Activated naive CD4-positive, alpha-beta T cell treated with anti-CD3 and anti-CD28 coated beads, Interleukin-2, amount 10 ng/mL, durations not matched to agents 7 days and 5 days (primary cell): ENCODE measurements at regions not wholly inside any gene's neighbourhood (a gene's known extent, or its start where the extent isn't known, plus 50 kb on each side); places are given as distances from the start of the nearest gene placed in this dataset.
"Not testable (repeated sequence)": the region's sequence is repeated elsewhere in the genome, so short reads cannot be mapped to it uniquely, and the experiment has no call there.

Source experiments
- CTCF ChIA-PET: fragments of 350-600 bp; sonication (Branson Sonifier 250); formaldehyde crosslinking; loops from one replicate; lab custom pipeline; 2021; ENCODE audit warnings: antibody characterized with exemption; lab: Charles Lee
- DNase-seq: peaks from one replicate; pipeline ENCODE4 v3.0.0-alpha.2; 2020
- H3K27ac Mint-ChIP-seq: one replicate; pipeline ENCODE4 v1.8.0; 2021; ENCODE audit warnings: mild to moderate bottlenecking, moderate library complexity, mixed read lengths
- H3K27me3 Mint-ChIP-seq: one replicate; pipeline ENCODE4 v1.8.0; 2021; ENCODE audit warnings: mild to moderate bottlenecking, mixed read lengths
- H3K36me3 Mint-ChIP-seq: one replicate; pipeline ENCODE4 v1.8.0; 2021; ENCODE audit warnings: mixed read lengths
- H3K4me1 Mint-ChIP-seq: one replicate; pipeline ENCODE4 v1.8.0; 2021; ENCODE audit warnings: mixed read lengths
- H3K4me3 Mint-ChIP-seq: one replicate; pipeline ENCODE4 v1.8.0; 2021; ENCODE audit warnings: mild to moderate bottlenecking, moderate library complexity, mixed read lengths
- H3K9me3 Mint-ChIP-seq: one replicate; pipeline ENCODE4 v1.8.0; 2021; ENCODE audit warnings: mixed read lengths

DNA sequence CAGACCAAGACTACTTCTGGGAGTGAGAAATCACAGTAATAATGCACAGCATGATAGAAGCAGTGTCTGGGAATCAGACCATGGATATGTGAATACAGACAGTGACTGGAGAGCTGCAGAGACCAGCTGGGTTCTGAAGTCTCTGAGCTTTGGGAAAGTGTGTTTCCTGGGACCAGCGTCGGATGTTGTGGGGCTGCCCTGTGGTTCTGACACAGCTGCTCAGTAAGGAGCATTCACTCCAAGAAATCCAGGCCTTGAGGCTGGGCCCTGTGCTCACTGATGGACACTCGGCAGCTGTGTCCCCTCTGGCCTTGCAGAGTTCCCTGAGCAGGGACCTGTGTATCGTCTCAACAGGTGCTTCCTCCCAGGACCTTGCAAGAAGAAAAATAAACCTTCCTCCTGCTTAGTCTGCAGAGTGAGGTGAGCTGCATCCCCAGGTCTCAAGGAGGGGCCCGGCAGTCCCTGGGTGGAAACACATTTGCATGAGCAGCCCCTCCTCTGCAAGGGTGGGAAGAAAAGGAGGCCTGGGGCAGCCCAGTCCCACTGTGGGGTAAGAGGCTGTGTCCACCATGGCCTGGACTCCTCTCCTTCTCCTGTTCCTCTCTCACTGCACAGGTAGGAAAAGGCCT is 107.9 kb downstream of the VPREB1 start:
- DNase-seq: no peak
- no peak overlapping the region for H3K4me3 Mint-ChIP-seq
- H3K9me3 Mint-ChIP-seq: no peaks in the 10 kb centered on the region
- peaks cover 2% of the 10 kb centered on the region for H3K4me1 Mint-ChIP-seq
- CTCF ChIA-PET: interaction anchor here (1.4 kb wide), 1 partner anchor 9 kb away, joined by 7 read pairs; no protein-coding TSS in a partner anchor
- H3K27me3 Mint-ChIP-seq: peaks cover 69% of the 10 kb centered on the region
- no peaks in the 10 kb centered on the region for H3K36me3 Mint-ChIP-seq
- H3K27ac Mint-ChIP-seq: no peak overlapping the region

DNA sequence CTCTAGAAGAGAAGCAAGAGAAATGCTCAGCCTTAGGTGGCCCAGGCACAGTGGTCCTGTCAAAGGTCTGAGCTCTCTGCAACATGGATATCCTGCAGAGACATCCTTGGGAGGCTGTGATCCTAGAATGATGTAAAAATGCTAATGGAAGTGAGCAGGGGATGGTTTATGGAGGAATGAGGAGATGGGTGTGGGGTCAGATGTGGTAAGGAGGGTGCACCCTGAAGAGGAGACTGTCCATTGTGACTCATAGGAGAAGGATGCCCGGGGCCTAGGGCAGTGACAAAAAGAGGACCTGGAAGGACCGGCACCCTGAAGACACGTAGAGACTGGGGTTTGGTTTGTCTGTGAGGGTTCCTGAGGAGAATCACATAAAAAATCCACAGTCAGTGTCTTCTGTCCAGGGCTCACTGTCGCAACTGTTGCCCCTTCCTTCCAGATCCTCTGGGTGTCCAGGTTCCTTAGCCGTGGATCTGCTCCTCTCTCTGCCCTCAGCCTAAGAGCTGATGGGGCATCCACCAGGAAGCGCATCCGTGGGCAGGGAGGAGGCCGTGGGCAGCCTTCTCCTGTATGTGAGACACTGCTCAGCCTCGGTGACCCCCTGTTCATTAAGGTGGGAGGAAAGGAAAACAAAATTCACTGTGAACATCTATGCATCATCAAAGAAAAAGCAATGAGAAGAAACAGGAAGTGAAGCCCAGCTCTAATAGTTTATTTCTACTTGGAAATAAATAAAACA is 110.7 kb downstream of the VPREB1 start:
- Mint-ChIP-seq H3K9me3 (no peaks in the 10 kb centered on the region), H3K4me1 (peaks cover 2% of the 10 kb centered on the region), H3K27me3 (peaks cover 61% of the 10 kb centered on the region), H3K27ac (no peak overlapping the region), H3K4me3 (no peak overlapping the region), H3K36me3 (no peaks in the 10 kb centered on the region)
- DNase-seq: no peak
- CTCF ChIA-PET: no interaction called here

DNA sequence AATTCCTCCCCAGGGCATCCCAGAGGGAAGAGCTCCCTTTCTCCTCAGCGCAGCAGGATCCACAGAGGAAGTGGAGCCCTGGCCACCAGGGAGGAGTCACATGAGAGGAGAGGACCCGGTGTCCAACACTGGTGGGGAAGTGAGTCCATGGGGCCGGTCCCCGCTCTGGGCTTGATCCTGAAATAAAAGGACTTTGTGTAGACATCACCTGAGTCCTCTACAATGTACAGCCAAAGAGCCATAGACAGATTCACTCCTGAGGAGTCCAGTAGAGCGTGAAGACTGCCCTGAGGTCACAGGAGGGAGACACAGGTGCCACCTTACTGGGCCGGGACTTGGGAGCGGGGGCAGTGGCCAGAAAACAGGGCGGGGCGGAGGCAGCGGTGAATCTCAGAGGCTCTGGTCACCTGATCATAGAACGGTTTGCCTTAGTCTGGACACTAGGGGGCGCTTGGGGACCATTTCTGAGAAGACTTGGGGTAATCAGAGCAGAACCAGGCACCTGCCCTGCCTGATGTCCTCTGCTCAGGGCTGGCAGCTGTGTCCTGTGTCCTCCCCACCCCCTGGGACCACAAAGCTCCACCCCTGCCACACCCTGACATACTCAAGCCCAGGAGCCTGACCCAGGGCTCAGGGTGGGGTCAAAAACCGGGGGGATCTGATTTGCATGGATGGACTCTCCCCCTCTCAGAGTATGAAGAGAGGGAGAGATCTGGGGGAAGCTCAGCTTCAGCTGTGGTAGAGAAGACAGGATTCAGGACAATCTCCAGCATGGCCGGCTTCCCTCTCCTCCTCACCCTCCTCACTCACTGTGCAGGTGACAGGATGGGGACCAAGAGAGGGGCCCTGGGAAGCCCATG is 112.7 kb downstream of the VPREB1 start:
- H3K27me3 Mint-ChIP-seq: peaks cover 64% of the 10 kb centered on the region
- peak; percentile 87 for DNase-seq
- no peak overlapping the region for H3K4me3 Mint-ChIP-seq
- CTCF ChIA-PET: interaction anchor here (0.7 to 1.4 kb wide), 4 partner anchors 14 to 129 kb away, joined by 3 to 4 read pairs (median 4); no protein-coding TSS in a partner anchor
- H3K4me1 Mint-ChIP-seq: peaks cover 2% of the 10 kb centered on the region
- H3K9me3 Mint-ChIP-seq: no peaks in the 10 kb centered on the region
- H3K27ac Mint-ChIP-seq: no peak overlapping the region
- H3K36me3 Mint-ChIP-seq: no peaks in the 10 kb centered on the region

DNA sequence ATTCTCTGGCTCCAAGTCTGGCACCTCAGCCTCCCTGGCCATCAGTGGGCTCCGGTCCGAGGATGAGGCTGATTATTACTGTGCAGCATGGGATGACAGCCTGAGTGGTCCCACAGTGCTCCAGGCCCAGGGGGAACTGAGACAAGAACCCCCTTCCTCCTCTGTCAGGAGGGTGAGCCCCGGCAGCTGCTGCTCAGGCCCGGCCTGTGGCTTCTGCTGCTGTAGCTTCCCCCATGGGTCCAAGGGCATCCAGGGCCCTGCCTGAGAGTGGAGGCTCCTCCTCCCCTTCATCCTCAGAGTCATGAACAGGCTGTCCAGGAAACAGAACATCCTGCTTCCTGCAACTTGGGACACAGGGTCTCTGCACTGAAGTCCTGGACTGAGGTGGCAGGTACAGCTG is 113.6 kb downstream of the VPREB1 start:
- Mint-ChIP-seq H3K4me1 (peaks cover 2% of the 10 kb centered on the region), H3K9me3 (no peaks in the 10 kb centered on the region), H3K4me3 (no peak overlapping the region), H3K27me3 (peaks cover 60% of the 10 kb centered on the region), H3K36me3 (no peaks in the 10 kb centered on the region), H3K27ac (no peak overlapping the region)
- CTCF ChIA-PET: no interaction called here
- no peak for DNase-seq

DNA sequence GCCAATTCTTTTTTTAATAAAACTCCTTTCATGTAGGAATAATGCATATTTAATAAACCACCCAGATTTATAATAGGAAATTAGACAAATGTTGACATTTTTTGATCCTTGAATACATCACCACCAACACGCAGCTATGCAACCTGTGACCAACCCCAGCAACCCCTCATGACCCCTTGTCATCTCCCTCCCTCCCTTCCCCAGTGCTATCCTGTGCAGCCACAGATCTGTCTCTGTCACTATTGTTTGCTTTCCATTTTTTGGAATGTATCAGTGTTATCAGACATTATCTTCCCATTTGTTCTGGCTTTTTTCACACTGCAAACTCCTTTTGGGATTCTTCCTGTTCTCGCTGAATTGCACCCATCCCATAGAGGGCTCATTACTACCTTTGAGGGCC is 114.1 kb downstream of the VPREB1 start:
- no peak overlapping the region for H3K27ac Mint-ChIP-seq
- DNase-seq: no peak
- H3K36me3 Mint-ChIP-seq: no peaks in the 10 kb centered on the region
- peaks cover 62% of the 10 kb centered on the region for H3K27me3 Mint-ChIP-seq
- no peaks in the 10 kb centered on the region for H3K9me3 Mint-ChIP-seq
- no peak overlapping the region for H3K4me3 Mint-ChIP-seq
- CTCF ChIA-PET: no interaction called here
- H3K4me1 Mint-ChIP-seq: peaks cover 2% of the 10 kb centered on the region

DNA sequence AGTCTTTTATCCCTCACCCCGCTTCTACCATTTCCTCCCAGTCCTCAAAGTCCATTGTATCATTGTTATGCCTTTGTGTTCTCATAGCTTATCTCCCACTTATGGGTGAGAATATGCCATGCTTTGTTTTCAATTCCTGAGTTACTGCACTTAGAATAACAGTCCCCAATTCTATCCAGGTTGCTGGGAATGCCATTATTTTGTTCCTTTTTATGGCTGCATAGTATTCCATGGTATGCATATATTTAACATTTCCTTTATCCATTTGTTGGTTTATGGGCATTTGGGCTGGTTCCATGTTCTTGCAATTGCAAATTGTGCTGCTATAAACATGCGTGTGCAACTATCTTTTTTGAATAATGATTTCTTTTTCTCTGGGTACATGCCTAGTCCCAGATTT is 114.9 kb downstream of the VPREB1 start:
- Mint-ChIP-seq H3K4me1 (peaks cover 2% of the 10 kb centered on the region), H3K9me3 (no peaks in the 10 kb centered on the region), H3K36me3 (no peaks in the 10 kb centered on the region), H3K27ac (no peak overlapping the region), H3K4me3 (no peak overlapping the region), H3K27me3 (peaks cover 62% of the 10 kb centered on the region)
- no peak for DNase-seq
- CTCF ChIA-PET: no interaction called here

DNA sequence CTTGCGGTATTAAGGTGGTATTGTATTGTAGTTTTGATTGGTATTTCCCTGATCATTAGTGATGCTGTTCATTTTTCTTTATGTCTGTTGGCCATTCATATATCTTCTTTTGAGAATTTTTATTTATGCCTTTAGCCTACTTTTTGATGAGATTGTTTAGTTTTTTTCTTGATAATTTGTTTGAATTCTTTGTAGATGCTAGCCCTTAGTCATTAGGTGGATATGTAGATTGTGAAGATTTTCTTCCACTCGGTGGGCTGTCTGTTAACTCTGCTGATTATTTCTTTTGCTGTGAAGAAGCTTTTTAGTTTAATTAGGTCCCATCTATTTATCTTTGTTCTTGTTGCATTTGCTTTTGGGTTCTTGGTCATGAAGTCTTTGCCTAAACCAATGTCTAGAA is 115.4 kb downstream of the VPREB1 start:
- H3K9me3 Mint-ChIP-seq: no peaks in the 10 kb centered on the region
- no peaks in the 10 kb centered on the region for H3K36me3 Mint-ChIP-seq
- CTCF ChIA-PET: no interaction called here

DNA sequence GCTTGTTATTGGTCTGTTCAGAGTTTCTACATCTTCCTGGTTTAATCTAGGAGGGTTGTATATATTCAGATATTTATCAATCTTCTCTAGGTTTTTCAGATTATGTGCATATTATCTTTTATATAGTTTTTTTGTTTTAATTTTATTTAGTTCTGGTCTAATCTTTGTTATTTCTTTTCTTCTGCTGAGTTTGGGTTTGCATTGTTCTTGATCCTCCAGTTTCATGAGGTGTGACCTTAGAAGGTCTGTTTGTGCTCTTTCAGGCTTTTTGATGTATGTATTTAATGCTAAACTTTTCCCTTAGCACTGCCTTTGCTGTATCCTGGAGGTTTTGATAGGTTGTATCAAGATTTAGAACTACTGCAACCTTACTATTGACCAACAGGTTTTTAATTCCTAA is 117.7 kb downstream of the VPREB1 start:
- CTCF ChIA-PET: no interaction called here
- Mint-ChIP-seq H3K4me3 (no peak overlapping the region), H3K9me3 (no peaks in the 10 kb centered on the region), H3K36me3 (no peaks in the 10 kb centered on the region), H3K27ac (no peak overlapping the region), H3K4me1 (no peaks in the 10 kb centered on the region), H3K27me3 (peaks cover 57% of the 10 kb centered on the region)
- no peak for DNase-seq

More for the DNA sequence above, 115.4 kb downstream of the VPREB1 start:
- no peak overlapping the region for H3K4me3 Mint-ChIP-seq
- H3K27me3 Mint-ChIP-seq: peaks cover 59% of the 10 kb centered on the region
- H3K4me1 Mint-ChIP-seq: peaks cover 2% of the 10 kb centered on the region
- H3K27ac Mint-ChIP-seq: no peak overlapping the region
- DNase-seq: no peak

DNA sequence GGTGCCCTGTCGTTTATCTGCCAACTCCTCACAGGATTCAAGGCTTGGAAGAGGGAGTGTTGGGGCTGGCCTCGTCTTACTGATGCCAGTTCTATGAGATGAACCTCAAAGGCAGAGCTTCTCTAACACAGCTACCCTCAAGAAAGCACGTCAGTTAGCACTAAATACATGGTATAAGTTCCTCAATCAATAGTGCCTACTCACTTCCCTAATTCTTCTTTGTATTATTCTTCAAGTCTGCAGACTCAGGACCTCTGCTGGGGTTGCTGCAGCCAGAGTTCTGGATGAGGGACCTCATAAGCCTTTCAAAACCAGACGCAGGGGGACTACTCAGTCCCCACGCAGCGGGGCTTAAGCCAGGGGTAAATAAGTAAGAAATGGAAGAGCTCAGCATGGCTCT is 118.3 kb downstream of the VPREB1 start:
- no peaks in the 10 kb centered on the region for H3K4me1 Mint-ChIP-seq
- no peaks in the 10 kb centered on the region for H3K9me3 Mint-ChIP-seq
- peaks cover 53% of the 10 kb centered on the region for H3K27me3 Mint-ChIP-seq

DNA sequence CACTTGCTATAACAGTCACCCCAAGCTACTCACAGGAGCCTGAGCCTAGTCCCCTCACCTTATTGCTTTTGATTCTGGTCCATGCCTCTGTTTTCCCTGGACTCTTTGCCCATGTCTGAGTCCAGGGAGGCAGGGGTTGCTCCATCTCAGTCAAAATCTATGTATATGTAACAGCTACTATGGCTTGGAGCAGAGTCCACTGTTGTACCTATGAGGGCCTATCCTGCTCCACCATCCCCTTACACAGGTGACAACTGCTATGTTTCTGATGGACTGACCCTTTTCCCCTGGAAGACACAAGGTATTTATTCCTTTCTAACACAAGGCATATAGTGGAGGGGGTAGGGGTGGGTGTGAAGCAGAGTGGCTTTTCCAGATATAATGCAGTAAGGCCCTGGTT is 119.6 kb downstream of the VPREB1 start:
- no peaks in the 10 kb centered on the region for H3K4me1 Mint-ChIP-seq
- no peaks in the 10 kb centered on the region for H3K9me3 Mint-ChIP-seq
- CTCF ChIA-PET: no interaction called here
- no peak for DNase-seq
- peaks cover 48% of the 10 kb centered on the region for H3K27me3 Mint-ChIP-seq
- no peak overlapping the region for H3K4me3 Mint-ChIP-seq
- H3K27ac Mint-ChIP-seq: no peak overlapping the region
- no peaks in the 10 kb centered on the region for H3K36me3 Mint-ChIP-seq

More for the DNA sequence above, 118.3 kb downstream of the VPREB1 start:
- DNase-seq: no peak
- CTCF ChIA-PET: no interaction called here
- Mint-ChIP-seq H3K27ac (no peak overlapping the region), H3K4me3 (no peak overlapping the region), H3K36me3 (no peaks in the 10 kb centered on the region)

DNA sequence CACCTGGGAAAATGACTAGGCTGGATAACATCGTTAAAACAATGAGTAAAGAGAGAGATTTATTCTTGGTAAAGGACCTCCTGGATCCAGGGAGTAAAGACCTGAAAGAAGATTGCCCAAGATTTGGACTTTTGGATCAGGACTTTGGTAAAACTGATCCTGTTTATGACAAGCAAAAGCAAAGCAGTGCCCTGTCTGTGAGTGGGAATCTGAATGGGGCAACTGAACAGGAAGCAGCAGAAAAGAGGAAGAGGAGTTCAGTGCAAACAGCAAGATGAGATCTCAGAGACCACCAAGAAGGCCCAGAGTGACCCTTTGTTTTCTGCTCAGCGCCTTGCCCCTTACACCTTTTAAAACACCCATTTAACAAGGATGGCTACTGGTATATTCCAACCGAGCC is 122.0 kb downstream of the VPREB1 start:
- Mint-ChIP-seq H3K27me3 (peaks cover 54% of the 10 kb centered on the region), H3K4me3 (no peak overlapping the region), H3K27ac (no peak overlapping the region), H3K4me1 (no peaks in the 10 kb centered on the region), H3K36me3 (no peaks in the 10 kb centered on the region), H3K9me3 (no peaks in the 10 kb centered on the region)
- no peak for DNase-seq
- CTCF ChIA-PET: no interaction called here

DNA sequence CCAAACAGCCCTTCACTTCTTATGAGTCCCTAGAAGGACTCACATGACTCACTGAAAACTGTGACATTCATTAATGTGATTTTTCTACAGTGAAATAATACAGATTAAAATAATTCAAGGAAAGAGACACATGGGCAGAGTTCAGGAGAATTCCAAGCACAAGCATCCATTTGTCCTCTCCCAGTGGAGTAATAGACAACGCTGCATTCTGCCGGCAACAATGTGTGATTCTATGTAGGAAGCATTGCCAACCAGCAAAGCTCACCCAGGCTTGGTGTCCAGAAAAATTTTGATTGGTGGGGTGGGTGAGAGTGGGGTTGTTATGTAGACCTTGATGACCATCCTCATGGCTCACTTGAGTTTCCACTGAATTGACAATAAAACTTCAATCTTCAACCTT is 123.9 kb downstream of the VPREB1 start:
- Mint-ChIP-seq H3K27ac (no peak overlapping the region), H3K9me3 (no peaks in the 10 kb centered on the region), H3K4me3 (no peak overlapping the region), H3K27me3 (peaks cover 57% of the 10 kb centered on the region), H3K36me3 (no peaks in the 10 kb centered on the region), H3K4me1 (no peaks in the 10 kb centered on the region)
- no peak for DNase-seq
- CTCF ChIA-PET: no interaction called here

DNA sequence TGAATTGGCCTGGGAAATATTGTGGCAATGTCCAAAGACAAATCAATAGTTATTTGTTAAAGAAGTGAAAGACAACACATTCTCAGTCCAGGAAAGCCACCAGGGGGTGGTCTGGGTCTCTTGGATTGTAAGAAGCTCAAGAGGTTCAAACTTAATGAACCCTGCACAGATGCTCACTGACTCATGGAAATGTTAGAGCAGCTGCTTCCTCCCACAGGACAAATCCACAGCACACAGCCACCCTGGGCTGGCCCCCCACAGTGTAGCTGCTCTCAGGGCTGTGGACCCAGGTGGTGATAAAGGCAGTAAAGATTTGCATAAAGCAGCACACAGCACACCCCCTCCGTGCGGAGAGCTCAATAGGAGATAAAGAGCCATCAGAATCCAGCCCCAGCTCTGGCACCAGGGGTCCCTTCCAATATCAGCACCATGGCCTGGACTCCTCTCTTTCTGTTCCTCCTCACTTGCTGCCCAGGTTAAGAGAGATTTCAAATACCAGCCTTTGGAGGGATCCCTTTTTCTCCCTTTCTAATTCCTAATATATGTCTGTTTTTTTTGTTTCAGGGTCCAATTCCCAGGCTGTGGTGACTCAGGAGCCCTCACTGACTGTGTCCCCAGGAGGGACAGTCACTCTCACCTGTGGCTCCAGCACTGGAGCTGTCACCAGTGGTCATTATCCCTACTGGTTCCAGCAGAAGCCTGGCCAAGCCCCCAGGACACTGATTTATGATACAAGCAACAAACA is 124.8 kb downstream of the VPREB1 start:
- H3K4me3 Mint-ChIP-seq, DNase-seq, CTCF ChIA-PET, H3K27ac Mint-ChIP-seq, H3K4me1 Mint-ChIP-seq, H3K9me3 Mint-ChIP-seq, H3K36me3 Mint-ChIP-seq: not testable (repeated sequence)
- peaks cover 53% of the 10 kb centered on the region for H3K27me3 Mint-ChIP-seq

DNA sequence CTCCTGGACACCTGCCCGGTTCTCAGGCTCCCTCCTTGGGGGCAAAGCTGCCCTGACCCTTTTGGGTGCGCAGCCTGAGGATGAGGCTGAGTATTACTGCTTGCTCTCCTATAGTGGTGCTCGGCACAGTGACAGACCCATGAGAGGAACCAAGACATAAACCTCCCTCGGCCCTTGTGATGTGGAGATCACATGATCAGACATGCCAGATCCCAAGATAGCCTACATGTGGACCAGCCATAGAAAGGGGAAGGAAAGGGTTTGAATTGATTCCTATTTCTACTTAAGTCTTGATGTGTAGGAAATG is 125.3 kb downstream of the VPREB1 start:
- no peak for DNase-seq
- H3K4me1 Mint-ChIP-seq: no peaks in the 10 kb centered on the region
- H3K27me3 Mint-ChIP-seq: peaks cover 50% of the 10 kb centered on the region

More for the DNA sequence above, 125.3 kb downstream of the VPREB1 start:
- no peak overlapping the region for H3K27ac Mint-ChIP-seq
- H3K4me3 Mint-ChIP-seq: no peak overlapping the region
- H3K9me3 Mint-ChIP-seq: no peaks in the 10 kb centered on the region
- CTCF ChIA-PET: interaction anchor here (0.8 kb wide), 1 partner anchor 605 kb away, joined by 3 read pairs; no protein-coding TSS in a partner anchor
- H3K36me3 Mint-ChIP-seq: no peaks in the 10 kb centered on the region
